HepG2 (cell line): ENCODE measurements at regions not wholly inside any gene's neighbourhood (a gene's known extent, or its start where the extent isn't known, plus 50 kb on each side); places are given as distances from the start of the nearest gene placed in this dataset.

ENCODE experiments used
- ATAC-seq: fragments of 200-7000 bp; cut with Tn5 transposase; 3 replicates; pipeline ENCODE4 v1.9.1; 2020; ENCODE audit warnings: mild to moderate bottlenecking, moderate library complexity
- BruUV-seq: library from RNA; stranded (reverse); fragments of 400-500 nt; replicated peaks from 2 replicates; lab custom pipeline; 2021; lab: Mats Ljungman, UMichigan
- CTCF ChIA-PET: fragments of 300-600 bp; formaldehyde crosslinking; extraction: SDS; loops from one replicate; lab custom pipeline; 2021; ENCODE audit warnings: low total read pairs, inconsistent platforms, low intra/inter-chr PET ratio; lab: Yijun Ruan, JAX
- POLR2A ChIA-PET: fragments of 350-600 bp; sonication (Branson Sonifier 250); formaldehyde crosslinking; loops from one replicate; lab custom pipeline; 2020; ENCODE audit warnings: antibody characterized with exemption, inconsistent platforms; lab: Yijun Ruan, JAX
- DNase-seq: peaks from one replicate; pipeline ENCODE4 v3.0.0-alpha.2; 2015; ENCODE audit warnings: low spot score
- FAIRE-seq: peaks from 3 replicates; lab custom pipeline; 2011; peaks lifted over from hg19 to GRCh38; lab: Jason Lieb, UNC
- H2AFZ ChIP-seq: one replicate; pipeline ENCODE4 v1.6.1; 2011; ENCODE audit warnings: low read length, inconsistent platforms
- H3K27ac ChIP-seq: fragments of 300-600 bp; 3 replicates; pipeline ENCODE4 v1.8.0; 2011; ENCODE audit warnings: mixed run types, mild to moderate bottlenecking, mixed read lengths, low read length, inconsistent platforms; ENCODE audit not compliant: insufficient read depth; ENCODE audit errors: extremely low read length
- H3K27me3 ChIP-seq, 2 experiments: fragments of 200-600 bp in 1 of 2; 2 replicates in 1 of 2; 3 replicates in 1 of 2; pipeline versions ENCODE4 v1.6.0 to v1.8.0; 2011; ENCODE audit warnings: low read length in 2 of 2, mild to moderate bottlenecking in 2 of 2, moderate library complexity in 2 of 2, inconsistent platforms in 1 of 2; ENCODE audit not compliant: insufficient read depth in 2 of 2, control insufficient read depth in 1 of 2
- H3K36me3 ChIP-seq, 2 experiments: fragments of 200-600 bp in 1 of 2; replicated peaks in 1 of 2; 2 replicates in 1 of 2; 3 replicates in 1 of 2; pipeline versions ENCODE4 v1.5.1 to v1.8.0; 2011; ENCODE audit warnings: low read length in 2 of 2, inconsistent platforms in 1 of 2; ENCODE audit not compliant: insufficient read depth in 2 of 2, control insufficient read depth in 1 of 2
- H3K4me1 ChIP-seq: 2 replicates; pipeline ENCODE4 v1.5.1; 2012; ENCODE audit warnings: low read length, inconsistent platforms; ENCODE audit not compliant: insufficient read depth
- H3K4me2 ChIP-seq: 2 replicates; pipeline ENCODE4 v1.6.0; 2011; ENCODE audit warnings: low read depth, low read length, inconsistent platforms
- H3K4me3 ChIP-seq, 3 experiments: fragments of 200-600 bp in 1 of 3; sonication (generic), shearing (Covaris generic) in 1 of 3; replicated peaks in 1 of 3; 2 replicates each; pipeline ENCODE4 v1.5.1; 2011 to 2016; ENCODE audit warnings: low read length in 3 of 3, inconsistent platforms in 2 of 3, low read depth in 2 of 3, mild to moderate bottlenecking in 2 of 3, control low read depth in 1 of 3, mixed read lengths in 1 of 3; ENCODE audit not compliant: insufficient read depth in 1 of 3
- H3K79me2 ChIP-seq: one replicate; pipeline ENCODE4 v1.6.1; 2011; ENCODE audit warnings: low read length, inconsistent platforms; ENCODE audit not compliant: insufficient read depth
- H3K9ac ChIP-seq: 2 replicates; pipeline ENCODE4 v1.6.0; 2011; ENCODE audit warnings: mild to moderate bottlenecking, low read depth, low read length, inconsistent platforms; ENCODE audit not compliant: insufficient read depth
- H3K9me3 ChIP-seq: 2 replicates; pipeline ENCODE4 v1.5.1; 2012; ENCODE audit warnings: mild to moderate bottlenecking, low read length
- H4K20me1 ChIP-seq: 2 replicates; pipeline ENCODE4 v1.6.0; 2011; ENCODE audit warnings: inconsistent platforms, mild to moderate bottlenecking, low read length, moderate library complexity; ENCODE audit not compliant: insufficient read depth
- AGO1 ChIP-seq: fragments of 200-400 bp; formaldehyde crosslinking; IDR thresholded peaks from 2 replicates; pipeline ENCODE4 v1.6.1; 2017; ENCODE audit warnings: mild to moderate bottlenecking, low read depth, low read length, moderate library complexity; ENCODE audit not compliant: poor library complexity, severe bottlenecking
- ZC3H4 ChIP-seq: sonication (generic); formaldehyde crosslinking; IDR thresholded peaks from 2 replicates; pipeline ENCODE4 v1.4.0; 2020; ENCODE audit warnings: missing genetic modification reagents, borderline replicate concordance
- ZEB1 ChIP-seq: IDR thresholded peaks from 2 replicates; pipeline ENCODE4 v1.6.1; 2012; ENCODE audit warnings: mild to moderate bottlenecking, low read depth, inconsistent platforms; ENCODE audit not compliant: insufficient replicate concordance
- ZMYM2 ChIP-seq: sonication (generic); formaldehyde crosslinking; IDR thresholded peaks from 2 replicates; pipeline ENCODE4 v1.8.0; 2022; ENCODE audit warnings: mild to moderate bottlenecking, missing genetic modification reagents
- ZNF24 ChIP-seq: fragments of 450-650 bp; IDR thresholded peaks from 2 replicates; pipeline ENCODE4 v1.6.1; 2017; ENCODE audit warnings: antibody characterized with exemption, mild to moderate bottlenecking
- ZNF484 ChIP-seq: sonication (generic); formaldehyde crosslinking; IDR thresholded peaks from 2 replicates; pipeline ENCODE4 v1.5.1; 2020; ENCODE audit warnings: mild to moderate bottlenecking, low read depth, missing genetic modification reagents, borderline replicate concordance
- ZNF510 ChIP-seq: sonication (generic); formaldehyde crosslinking; IDR thresholded peaks from 2 replicates; pipeline ENCODE4 v1.4.0; 2020; ENCODE audit warnings: low read depth, mild to moderate bottlenecking, missing genetic modification reagents
- WGBS: methylation state at CpG from one replicate; pipeline ENCODE4 v1.1.6; 2017; ENCODE audit warnings: low lambda C conversion rate; 5-methylcytosine and 5-hydroxymethylcytosine counted together
- in situ Hi-C: cut with HindIII; loops from 2 replicates; pipeline ENCODE4 v1.10.0; 2017; ENCODE audit warnings: low pct_unique_long_range_greater_than_20kb; ENCODE audit not compliant: extremely low pct_ligation_motif_present
- intact Hi-C: fragments of 100-400 bp; cut with micrococcal nuclease; formaldehyde crosslinking; loops from one replicate; pipeline ENCODE4 v1.10.0; 2022; ENCODE audit not compliant: unreplicated experiment
- TF ChIP-seq, protein P1 (sequence below): sonication (generic); formaldehyde crosslinking; IDR thresholded peaks from 2 replicates; pipeline ENCODE4; 2020; ENCODE audit warnings: missing genetic modification reagents, mild to moderate bottlenecking, borderline replicate concordance
- TF ChIP-seq, protein P2 (sequence below): sonication (generic); formaldehyde crosslinking; IDR thresholded peaks from 2 replicates; pipeline ENCODE4 v1.5.0; 2020; ENCODE audit warnings: missing genetic modification reagents
- TF ChIP-seq, protein P3 (sequence below): sonication (generic); formaldehyde crosslinking; IDR thresholded peaks from 2 replicates; pipeline ENCODE4 v1.4.0; 2020; ENCODE audit warnings: mild to moderate bottlenecking, missing genetic modification reagents
- TF ChIP-seq, protein P4 (sequence below): sonication (generic); formaldehyde crosslinking; IDR thresholded peaks from 2 replicates; pipeline ENCODE4 v1.8.1; 2022; ENCODE audit warnings: mild to moderate bottlenecking, missing genetic modification reagents

DNA sequence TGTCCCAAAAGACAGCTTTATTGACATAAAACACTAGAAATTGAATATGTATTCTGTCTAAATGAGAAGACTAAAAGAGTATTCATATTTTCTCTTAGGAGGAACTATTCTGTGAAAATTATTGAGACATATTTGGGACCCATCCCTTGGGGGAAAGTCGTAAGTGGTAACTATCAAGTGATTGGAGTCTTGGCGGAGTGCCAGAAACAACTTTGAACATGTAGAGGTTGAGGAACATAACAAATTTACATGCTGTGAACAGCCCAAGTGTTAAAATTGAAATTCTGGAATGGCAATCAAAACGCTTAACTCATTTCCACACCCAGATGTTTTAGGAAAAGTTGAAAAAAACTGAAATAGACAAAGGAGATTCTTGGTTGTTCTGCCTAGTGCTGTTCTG is 1034.6 kb downstream of the NSUN3 start (continued):
- TF ChIP-seq, protein P1, sequence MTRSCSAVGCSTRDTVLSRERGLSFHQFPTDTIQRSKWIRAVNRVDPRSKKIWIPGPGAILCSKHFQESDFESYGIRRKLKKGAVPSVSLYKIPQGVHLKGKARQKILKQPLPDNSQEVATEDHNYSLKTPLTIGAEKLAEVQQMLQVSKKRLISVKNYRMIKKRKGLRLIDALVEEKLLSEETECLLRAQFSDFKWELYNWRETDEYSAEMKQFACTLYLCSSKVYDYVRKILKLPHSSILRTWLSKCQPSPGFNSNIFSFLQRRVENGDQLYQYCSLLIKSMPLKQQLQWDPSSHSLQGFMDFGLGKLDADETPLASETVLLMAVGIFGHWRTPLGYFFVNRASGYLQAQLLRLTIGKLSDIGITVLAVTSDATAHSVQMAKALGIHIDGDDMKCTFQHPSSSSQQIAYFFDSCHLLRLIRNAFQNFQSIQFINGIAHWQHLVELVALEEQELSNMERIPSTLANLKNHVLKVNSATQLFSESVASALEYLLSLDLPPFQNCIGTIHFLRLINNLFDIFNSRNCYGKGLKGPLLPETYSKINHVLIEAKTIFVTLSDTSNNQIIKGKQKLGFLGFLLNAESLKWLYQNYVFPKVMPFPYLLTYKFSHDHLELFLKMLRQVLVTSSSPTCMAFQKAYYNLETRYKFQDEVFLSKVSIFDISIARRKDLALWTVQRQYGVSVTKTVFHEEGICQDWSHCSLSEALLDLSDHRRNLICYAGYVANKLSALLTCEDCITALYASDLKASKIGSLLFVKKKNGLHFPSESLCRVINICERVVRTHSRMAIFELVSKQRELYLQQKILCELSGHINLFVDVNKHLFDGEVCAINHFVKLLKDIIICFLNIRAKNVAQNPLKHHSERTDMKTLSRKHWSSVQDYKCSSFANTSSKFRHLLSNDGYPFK (CRISPR knock-in tag), result no peak
- TF ChIP-seq ZC3H4 (CRISPR knock-in tag), result no peak
- TF ChIP-seq ZNF484, result no peak
- no peak for TF ChIP-seq ZNF510 (CRISPR knock-in tag)
- no peak for TF ChIP-seq ZEB1
- TF ChIP-seq, protein P2, sequence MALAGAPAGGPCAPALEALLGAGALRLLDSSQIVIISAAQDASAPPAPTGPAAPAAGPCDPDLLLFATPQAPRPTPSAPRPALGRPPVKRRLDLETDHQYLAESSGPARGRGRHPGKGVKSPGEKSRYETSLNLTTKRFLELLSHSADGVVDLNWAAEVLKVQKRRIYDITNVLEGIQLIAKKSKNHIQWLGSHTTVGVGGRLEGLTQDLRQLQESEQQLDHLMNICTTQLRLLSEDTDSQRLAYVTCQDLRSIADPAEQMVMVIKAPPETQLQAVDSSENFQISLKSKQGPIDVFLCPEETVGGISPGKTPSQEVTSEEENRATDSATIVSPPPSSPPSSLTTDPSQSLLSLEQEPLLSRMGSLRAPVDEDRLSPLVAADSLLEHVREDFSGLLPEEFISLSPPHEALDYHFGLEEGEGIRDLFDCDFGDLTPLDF (CRISPR knock-in tag), result no peak
- TF ChIP-seq ZNF24, result no peak
- TF ChIP-seq, all 625 proteins: peak for 0

DNA sequence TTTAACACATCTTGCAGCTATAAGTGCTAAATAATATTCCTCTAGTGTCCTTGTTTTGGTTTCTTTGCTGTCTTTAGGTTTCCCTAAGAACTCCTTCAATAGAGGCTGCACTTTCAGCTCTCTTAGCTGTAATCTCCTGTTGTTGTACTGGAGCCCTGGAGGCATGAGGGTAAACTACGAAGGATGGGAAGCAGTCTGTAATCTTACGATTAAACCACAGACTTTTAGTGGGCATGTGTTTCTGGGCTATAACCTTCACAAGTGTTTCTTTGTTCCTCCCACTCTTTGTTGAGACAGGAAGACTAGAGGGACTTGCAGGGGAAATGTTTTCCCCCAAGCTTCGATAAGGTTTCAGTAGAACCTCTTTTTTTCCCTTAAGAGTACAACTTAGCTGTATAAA is 1058.1 kb downstream of the NSUN3 start:
- no peak for ATAC-seq
- H4K20me1 ChIP-seq, result no peaks in the 10 kb centered on the region
- H3K9ac ChIP-seq, result no peak overlapping the region
- POLR2A ChIA-PET, result no interaction called here
- TF ChIP-seq AGO1 (no peak), ZMYM2 (CRISPR knock-in tag) (no peak)
- TF ChIP-seq, protein P3, sequence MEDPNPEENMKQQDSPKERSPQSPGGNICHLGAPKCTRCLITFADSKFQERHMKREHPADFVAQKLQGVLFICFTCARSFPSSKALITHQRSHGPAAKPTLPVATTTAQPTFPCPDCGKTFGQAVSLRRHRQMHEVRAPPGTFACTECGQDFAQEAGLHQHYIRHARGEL (CRISPR knock-in tag), result no peak
- TF ChIP-seq, protein P4, sequence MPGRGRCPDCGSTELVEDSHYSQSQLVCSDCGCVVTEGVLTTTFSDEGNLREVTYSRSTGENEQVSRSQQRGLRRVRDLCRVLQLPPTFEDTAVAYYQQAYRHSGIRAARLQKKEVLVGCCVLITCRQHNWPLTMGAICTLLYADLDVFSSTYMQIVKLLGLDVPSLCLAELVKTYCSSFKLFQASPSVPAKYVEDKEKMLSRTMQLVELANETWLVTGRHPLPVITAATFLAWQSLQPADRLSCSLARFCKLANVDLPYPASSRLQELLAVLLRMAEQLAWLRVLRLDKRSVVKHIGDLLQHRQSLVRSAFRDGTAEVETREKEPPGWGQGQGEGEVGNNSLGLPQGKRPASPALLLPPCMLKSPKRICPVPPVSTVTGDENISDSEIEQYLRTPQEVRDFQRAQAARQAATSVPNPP (CRISPR knock-in tag), result no peak
- no peak overlapping the region for H3K4me3 ChIP-seq
- in situ Hi-C loops (no loop called here), intact Hi-C loops (no loop called here)
- no TSS peak for BruUV-seq
- DNase-seq, result no peak
- no peaks in the 10 kb centered on the region for H3K9me3 ChIP-seq
- no peak overlapping the region for H3K27ac ChIP-seq
- H3K36me3 ChIP-seq, result no peaks in the 10 kb centered on the region
- CTCF ChIA-PET, result no interaction called here
- no peaks in the 10 kb centered on the region for H3K79me2 ChIP-seq
- 5% methylated on average over 3 of the region's 3 CpGs for WGBS
- FAIRE-seq, result no peak
- no peaks in the 10 kb centered on the region for H3K4me1 ChIP-seq
- no peak overlapping the region for H2AFZ ChIP-seq
- no peaks in the 10 kb centered on the region for H3K27me3 ChIP-seq
- H3K4me2 ChIP-seq, result no peak overlapping the region
